ENCODE measurements at regions not wholly inside any gene's neighbourhood (a gene's known extent, or its start where the extent isn't known, plus 50 kb on each side); places are given as distances from the start of the nearest gene placed in this dataset.

- Histone ChIP-seq H3K9me2 (replicated peaks; ENCODE audit: low read length) (no peaks in the 10 kb centered on the region), H3K9ac (ENCODE audit: low read length) (no peak overlapping the region), H4K20me1 (ENCODE audit: low read length) (no peaks in the 10 kb centered on the region), H3K79me2 (ENCODE audit: low read length) (no peaks in the 10 kb centered on the region), H3K27ac (ENCODE audit: low read length) (no peak overlapping the region), H3K4me3 (ENCODE audit: low read length) (no peak overlapping the region), H3K36me3 (ENCODE audit: low read depth, low read length) (no peaks in the 10 kb centered on the region), H3F3A (ENCODE audit: low read length, unreplicated experiment) (no peaks in the 10 kb centered on the region), H3K9me3 (ENCODE audit: low read length) (no peaks in the 10 kb centered on the region), H3K4me2 (ENCODE audit: low read length) (peak overlapping the region; percentile 34; the same call in 1 of the 2 replicates), H3K27me3 (ENCODE audit: low read length) (no peaks in the 10 kb centered on the region), H3K4me1 (ENCODE audit: insufficient read depth, low read length) (peaks cover 6% of the 10 kb centered on the region; the same call in 1 of the 2 replicates), H2AFZ (ENCODE audit: low read length) (peak overlapping the region; percentile 64; the same call in 1 of the 2 replicates)
- intact Hi-C loops (cut with micrococcal nuclease), result no loop called here
- TF ChIP-seq EZH2phosphoT487 (IDR thresholded peaks at IDR 0.05; ENCODE audit: borderline replicate concordance, low read length), result no peak
- no peak for TF ChIP-seq EZH2 (IDR thresholded peaks at IDR 0.05; ENCODE audit: low read length, unreplicated experiment)
- TF ChIP-seq CTCF (conservative IDR thresholded peaks at IDR 0.05; ENCODE audit: low read depth, low read length), result no peak
- no TSS peak for BruUV-seq (replicated peaks)
- no peak for ATAC-seq
- peak; percentile 21 for DNase-seq
- ChIA-PET CTCF (no interaction called here), POLR2A (ENCODE audit: unreplicated experiment) (interaction anchor here (0.5 kb wide), 1 partner anchor 57 kb away, joined by 3 read pairs; no protein-coding TSS in a partner anchor)
Measured at GRCh38 chr12:14272956-14273912, 92.2 kb upstream of the ATF7IP start.

- Histone ChIP-seq H3K4me1 (ENCODE audit: insufficient read depth, low read length) (peaks cover 6% of the 10 kb centered on the region; the same call in 1 of the 2 replicates), H2AFZ (ENCODE audit: low read length) (no peak overlapping the region), H4K20me1 (ENCODE audit: low read length) (no peaks in the 10 kb centered on the region), H3K36me3 (ENCODE audit: low read depth, low read length) (no peaks in the 10 kb centered on the region), H3F3A (ENCODE audit: low read length, unreplicated experiment) (no peaks in the 10 kb centered on the region), H3K9me2 (replicated peaks; ENCODE audit: low read length) (no peaks in the 10 kb centered on the region), H3K27ac (ENCODE audit: low read length) (no peak overlapping the region), H3K4me3 (ENCODE audit: low read length) (no peak overlapping the region), H3K27me3 (ENCODE audit: low read length) (no peaks in the 10 kb centered on the region), H3K4me2 (ENCODE audit: low read length) (no peak overlapping the region), H3K9me3 (ENCODE audit: low read length) (no peaks in the 10 kb centered on the region), H3K9ac (ENCODE audit: low read length) (no peak overlapping the region), H3K79me2 (ENCODE audit: low read length) (no peaks in the 10 kb centered on the region)
- DNase-seq (peak; percentile 43), ATAC-seq (no peak)
- ChIA-PET POLR2A (ENCODE audit: unreplicated experiment) (interaction anchor here (0.5 kb wide), 1 partner anchor 56 kb away, joined by 3 read pairs; no protein-coding TSS in a partner anchor), CTCF (no interaction called here)
- no TSS peak for BruUV-seq (replicated peaks)
- TF ChIP-seq CTCF (conservative IDR thresholded peaks at IDR 0.05; ENCODE audit: low read depth, low read length) (no peak), EZH2 (IDR thresholded peaks at IDR 0.05; ENCODE audit: low read length, unreplicated experiment) (no peak), EZH2phosphoT487 (IDR thresholded peaks at IDR 0.05; ENCODE audit: borderline replicate concordance, low read length) (no peak)
- intact Hi-C loops (cut with micrococcal nuclease), result no loop called here
Measured at GRCh38 chr12:14273913-14274311, 91.6 kb upstream of the ATF7IP start.

- no peaks in the 10 kb centered on the region for H3K36me3 ChIP-seq (ENCODE audit: low read depth, low read length)
- DNase-seq (no peak), ATAC-seq (no peak)
- no peak overlapping the region for H3K9ac ChIP-seq (ENCODE audit: low read length)
- H3K27ac ChIP-seq (ENCODE audit: low read length), result no peak overlapping the region
- TF ChIP-seq EZH2phosphoT487 (IDR thresholded peaks at IDR 0.05; ENCODE audit: borderline replicate concordance, low read length), result no peak
- H3K9me2 ChIP-seq (replicated peaks; ENCODE audit: low read length), result no peaks in the 10 kb centered on the region
- no peaks in the 10 kb centered on the region for H4K20me1 ChIP-seq (ENCODE audit: low read length)
- H3K4me1 ChIP-seq (ENCODE audit: insufficient read depth, low read length), result peaks cover 6% of the 10 kb centered on the region; the same call in 1 of the 2 replicates
- no peaks in the 10 kb centered on the region for H3K27me3 ChIP-seq (ENCODE audit: low read length)
- ChIA-PET POLR2A (ENCODE audit: unreplicated experiment) (no interaction called here), CTCF (no interaction called here)
- no peak overlapping the region for H3K4me2 ChIP-seq (ENCODE audit: low read length)
- no peaks in the 10 kb centered on the region for H3K9me3 ChIP-seq (ENCODE audit: low read length)
- no peaks in the 10 kb centered on the region for H3F3A ChIP-seq (ENCODE audit: low read length, unreplicated experiment)
- H3K4me3 ChIP-seq (ENCODE audit: low read length), result no peak overlapping the region
- intact Hi-C loops (cut with micrococcal nuclease), result no loop called here
- no peak overlapping the region for H2AFZ ChIP-seq (ENCODE audit: low read length)
- no TSS peak for BruUV-seq (replicated peaks)
- no peaks in the 10 kb centered on the region for H3K79me2 ChIP-seq (ENCODE audit: low read length)
Measured at GRCh38 chr12:14275111-14275510, 90.4 kb upstream of the ATF7IP start.
